HEK293 (cell line): ENCODE measurements at regions not wholly inside any gene's neighbourhood (a gene's known extent, or its start where the extent isn't known, plus 50 kb on each side); places are given as distances from the start of the nearest gene placed in this dataset.

Experiments
- OSR2 ChIP-seq: fragments of 450-650 bp; formaldehyde crosslinking; IDR thresholded peaks from 2 replicates; pipeline ENCODE4 v1.5.1; 2016; ENCODE audit warnings: missing biosample characterization, missing genetic modification characterization
- TCF7L2 ChIP-seq: IDR thresholded peaks from 2 replicates; pipeline ENCODE4 v1.6.1; 2011; ENCODE audit warnings: low read depth, mild to moderate bottlenecking, inconsistent platforms, low read length, moderate library complexity, borderline replicate concordance
- ZBTB20 ChIP-seq: fragments of 450-650 bp; formaldehyde crosslinking; IDR thresholded peaks from 2 replicates; pipeline ENCODE4 v1.5.1; 2016; ENCODE audit warnings: missing biosample characterization, missing genetic modification characterization
- ZBTB7A ChIP-seq: fragments of 450-650 bp; formaldehyde crosslinking; IDR thresholded peaks from 2 replicates; pipeline ENCODE4 v1.5.1; 2016; ENCODE audit warnings: low read depth, missing biosample characterization, missing genetic modification characterization
- ZNF10 ChIP-seq: fragments of 450-650 bp; formaldehyde crosslinking; IDR thresholded peaks from 2 replicates; pipeline ENCODE4 v1.5.1; 2017; ENCODE audit warnings: missing biosample characterization, missing genetic modification characterization
- ZNF324 ChIP-seq: fragments of 450-650 bp; formaldehyde crosslinking; IDR thresholded peaks from 2 replicates; pipeline ENCODE4 v1.5.1; 2016; ENCODE audit warnings: missing biosample characterization, missing genetic modification characterization
- ZNF529 ChIP-seq: fragments of 450-650 bp; formaldehyde crosslinking; IDR thresholded peaks from 2 replicates; pipeline ENCODE4 v1.5.1; 2017; ENCODE audit warnings: missing genetic modification characterization, missing biosample characterization; ENCODE audit not compliant: insufficient replicate concordance
- ZNF776 ChIP-seq: fragments of 450-650 bp; formaldehyde crosslinking; IDR thresholded peaks from 2 replicates; pipeline ENCODE4 v1.5.0; 2017; ENCODE audit warnings: missing biosample characterization, missing genetic modification characterization, borderline replicate concordance
- TF ChIP-seq, protein P1 (sequence below): fragments of 450-650 bp; formaldehyde crosslinking; IDR thresholded peaks from 2 replicates; pipeline ENCODE4 v1.5.1; 2016; ENCODE audit warnings: missing biosample characterization, missing genetic modification characterization
- TF ChIP-seq, protein P2 (sequence below): sonication (generic); formaldehyde crosslinking; IDR thresholded peaks from 2 replicates; pipeline ENCODE4 v1.8.1; 2022; ENCODE audit warnings: mild to moderate bottlenecking, moderate library complexity, missing genetic modification reagents
- TF ChIP-seq, protein P3 (sequence below): fragments of 450-650 bp; formaldehyde crosslinking; IDR thresholded peaks from 2 replicates; pipeline ENCODE4 v1.5.1; 2016; ENCODE audit warnings: missing biosample characterization, missing genetic modification characterization
- TF ChIP-seq, protein P4 (sequence below): fragments of 450-650 bp; formaldehyde crosslinking; IDR thresholded peaks from 2 replicates; pipeline ENCODE4 v1.5.1; 2017; ENCODE audit warnings: missing biosample characterization, missing genetic modification characterization
- TF ChIP-seq, protein P5 (sequence below): fragments of 450-650 bp; formaldehyde crosslinking; optimal IDR thresholded peaks from 2 replicates; pipeline ENCODE3; 2016; ENCODE audit warnings: missing biosample characterization, mild to moderate bottlenecking, missing genetic modification characterization
- TF ChIP-seq, protein P6 (sequence below): fragments of 450-650 bp; formaldehyde crosslinking; IDR thresholded peaks from 2 replicates; pipeline ENCODE4 v1.5.1; 2016; ENCODE audit warnings: missing biosample characterization, missing genetic modification characterization

DNA sequence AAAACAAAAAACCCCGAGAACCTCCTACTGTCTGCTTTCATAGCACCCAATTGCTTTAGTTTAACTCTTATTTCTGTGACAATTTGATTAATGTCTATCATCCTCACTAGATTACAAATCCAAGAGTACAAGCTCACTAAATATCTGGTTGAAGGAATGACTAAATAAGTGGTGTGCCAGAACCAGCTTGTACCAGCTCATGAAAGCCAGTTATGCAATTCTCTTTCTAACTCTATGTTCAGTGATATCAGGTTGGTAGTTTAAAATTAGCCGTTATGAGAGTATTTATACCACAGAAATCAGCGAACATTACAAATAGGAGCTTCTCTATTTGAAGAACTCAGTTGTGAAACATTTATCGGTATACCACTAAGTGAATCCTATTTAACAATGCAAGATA is 137.2 kb upstream of the MITF start:
- no peak for TF ChIP-seq ZNF776 (tag by site-specific recombination)
- no peak for TF ChIP-seq ZNF10
- no peak for TF ChIP-seq OSR2
- no peak for TF ChIP-seq ZNF529
- no peak for TF ChIP-seq ZBTB20 (tag by site-specific recombination)
- TF ChIP-seq, protein P1, sequence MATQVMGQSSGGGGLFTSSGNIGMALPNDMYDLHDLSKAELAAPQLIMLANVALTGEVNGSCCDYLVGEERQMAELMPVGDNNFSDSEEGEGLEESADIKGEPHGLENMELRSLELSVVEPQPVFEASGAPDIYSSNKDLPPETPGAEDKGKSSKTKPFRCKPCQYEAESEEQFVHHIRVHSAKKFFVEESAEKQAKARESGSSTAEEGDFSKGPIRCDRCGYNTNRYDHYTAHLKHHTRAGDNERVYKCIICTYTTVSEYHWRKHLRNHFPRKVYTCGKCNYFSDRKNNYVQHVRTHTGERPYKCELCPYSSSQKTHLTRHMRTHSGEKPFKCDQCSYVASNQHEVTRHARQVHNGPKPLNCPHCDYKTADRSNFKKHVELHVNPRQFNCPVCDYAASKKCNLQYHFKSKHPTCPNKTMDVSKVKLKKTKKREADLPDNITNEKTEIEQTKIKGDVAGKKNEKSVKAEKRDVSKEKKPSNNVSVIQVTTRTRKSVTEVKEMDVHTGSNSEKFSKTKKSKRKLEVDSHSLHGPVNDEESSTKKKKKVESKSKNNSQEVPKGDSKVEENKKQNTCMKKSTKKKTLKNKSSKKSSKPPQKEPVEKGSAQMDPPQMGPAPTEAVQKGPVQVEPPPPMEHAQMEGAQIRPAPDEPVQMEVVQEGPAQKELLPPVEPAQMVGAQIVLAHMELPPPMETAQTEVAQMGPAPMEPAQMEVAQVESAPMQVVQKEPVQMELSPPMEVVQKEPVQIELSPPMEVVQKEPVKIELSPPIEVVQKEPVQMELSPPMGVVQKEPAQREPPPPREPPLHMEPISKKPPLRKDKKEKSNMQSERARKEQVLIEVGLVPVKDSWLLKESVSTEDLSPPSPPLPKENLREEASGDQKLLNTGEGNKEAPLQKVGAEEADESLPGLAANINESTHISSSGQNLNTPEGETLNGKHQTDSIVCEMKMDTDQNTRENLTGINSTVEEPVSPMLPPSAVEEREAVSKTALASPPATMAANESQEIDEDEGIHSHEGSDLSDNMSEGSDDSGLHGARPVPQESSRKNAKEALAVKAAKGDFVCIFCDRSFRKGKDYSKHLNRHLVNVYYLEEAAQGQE (tag by site-specific recombination) = no peak
- TF ChIP-seq, protein P2, sequence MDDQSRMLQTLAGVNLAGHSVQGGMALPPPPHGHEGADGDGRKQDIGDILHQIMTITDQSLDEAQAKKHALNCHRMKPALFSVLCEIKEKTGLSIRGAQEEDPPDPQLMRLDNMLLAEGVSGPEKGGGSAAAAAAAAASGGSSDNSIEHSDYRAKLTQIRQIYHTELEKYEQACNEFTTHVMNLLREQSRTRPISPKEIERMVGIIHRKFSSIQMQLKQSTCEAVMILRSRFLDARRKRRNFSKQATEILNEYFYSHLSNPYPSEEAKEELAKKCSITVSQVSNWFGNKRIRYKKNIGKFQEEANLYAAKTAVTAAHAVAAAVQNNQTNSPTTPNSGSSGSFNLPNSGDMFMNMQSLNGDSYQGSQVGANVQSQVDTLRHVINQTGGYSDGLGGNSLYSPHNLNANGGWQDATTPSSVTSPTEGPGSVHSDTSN (CRISPR knock-in tag) = no peak
- TF ChIP-seq, protein P3, sequence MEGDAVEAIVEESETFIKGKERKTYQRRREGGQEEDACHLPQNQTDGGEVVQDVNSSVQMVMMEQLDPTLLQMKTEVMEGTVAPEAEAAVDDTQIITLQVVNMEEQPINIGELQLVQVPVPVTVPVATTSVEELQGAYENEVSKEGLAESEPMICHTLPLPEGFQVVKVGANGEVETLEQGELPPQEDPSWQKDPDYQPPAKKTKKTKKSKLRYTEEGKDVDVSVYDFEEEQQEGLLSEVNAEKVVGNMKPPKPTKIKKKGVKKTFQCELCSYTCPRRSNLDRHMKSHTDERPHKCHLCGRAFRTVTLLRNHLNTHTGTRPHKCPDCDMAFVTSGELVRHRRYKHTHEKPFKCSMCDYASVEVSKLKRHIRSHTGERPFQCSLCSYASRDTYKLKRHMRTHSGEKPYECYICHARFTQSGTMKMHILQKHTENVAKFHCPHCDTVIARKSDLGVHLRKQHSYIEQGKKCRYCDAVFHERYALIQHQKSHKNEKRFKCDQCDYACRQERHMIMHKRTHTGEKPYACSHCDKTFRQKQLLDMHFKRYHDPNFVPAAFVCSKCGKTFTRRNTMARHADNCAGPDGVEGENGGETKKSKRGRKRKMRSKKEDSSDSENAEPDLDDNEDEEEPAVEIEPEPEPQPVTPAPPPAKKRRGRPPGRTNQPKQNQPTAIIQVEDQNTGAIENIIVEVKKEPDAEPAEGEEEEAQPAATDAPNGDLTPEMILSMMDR (tag by site-specific recombination) = no peak
- TF ChIP-seq ZNF324 = no peak
- TF ChIP-seq TCF7L2 = no peak
- TF ChIP-seq ZBTB7A (tag by site-specific recombination) = no peak
- TF ChIP-seq, protein P4, sequence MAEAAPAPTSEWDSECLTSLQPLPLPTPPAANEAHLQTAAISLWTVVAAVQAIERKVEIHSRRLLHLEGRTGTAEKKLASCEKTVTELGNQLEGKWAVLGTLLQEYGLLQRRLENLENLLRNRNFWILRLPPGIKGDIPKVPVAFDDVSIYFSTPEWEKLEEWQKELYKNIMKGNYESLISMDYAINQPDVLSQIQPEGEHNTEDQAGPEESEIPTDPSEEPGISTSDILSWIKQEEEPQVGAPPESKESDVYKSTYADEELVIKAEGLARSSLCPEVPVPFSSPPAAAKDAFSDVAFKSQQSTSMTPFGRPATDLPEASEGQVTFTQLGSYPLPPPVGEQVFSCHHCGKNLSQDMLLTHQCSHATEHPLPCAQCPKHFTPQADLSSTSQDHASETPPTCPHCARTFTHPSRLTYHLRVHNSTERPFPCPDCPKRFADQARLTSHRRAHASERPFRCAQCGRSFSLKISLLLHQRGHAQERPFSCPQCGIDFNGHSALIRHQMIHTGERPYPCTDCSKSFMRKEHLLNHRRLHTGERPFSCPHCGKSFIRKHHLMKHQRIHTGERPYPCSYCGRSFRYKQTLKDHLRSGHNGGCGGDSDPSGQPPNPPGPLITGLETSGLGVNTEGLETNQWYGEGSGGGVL (tag by site-specific recombination) = no peak
- TF ChIP-seq, protein P5, sequence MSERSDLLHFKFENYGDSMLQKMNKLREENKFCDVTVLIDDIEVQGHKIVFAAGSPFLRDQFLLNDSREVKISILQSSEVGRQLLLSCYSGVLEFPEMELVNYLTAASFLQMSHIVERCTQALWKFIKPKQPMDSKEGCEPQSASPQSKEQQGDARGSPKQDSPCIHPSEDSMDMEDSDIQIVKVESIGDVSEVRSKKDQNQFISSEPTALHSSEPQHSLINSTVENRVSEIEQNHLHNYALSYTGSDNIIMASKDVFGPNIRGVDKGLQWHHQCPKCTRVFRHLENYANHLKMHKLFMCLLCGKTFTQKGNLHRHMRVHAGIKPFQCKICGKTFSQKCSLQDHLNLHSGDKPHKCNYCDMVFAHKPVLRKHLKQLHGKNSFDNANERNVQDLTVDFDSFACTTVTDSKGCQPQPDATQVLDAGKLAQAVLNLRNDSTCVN (tag by site-specific recombination) = no peak
- TF ChIP-seq, protein P6, sequence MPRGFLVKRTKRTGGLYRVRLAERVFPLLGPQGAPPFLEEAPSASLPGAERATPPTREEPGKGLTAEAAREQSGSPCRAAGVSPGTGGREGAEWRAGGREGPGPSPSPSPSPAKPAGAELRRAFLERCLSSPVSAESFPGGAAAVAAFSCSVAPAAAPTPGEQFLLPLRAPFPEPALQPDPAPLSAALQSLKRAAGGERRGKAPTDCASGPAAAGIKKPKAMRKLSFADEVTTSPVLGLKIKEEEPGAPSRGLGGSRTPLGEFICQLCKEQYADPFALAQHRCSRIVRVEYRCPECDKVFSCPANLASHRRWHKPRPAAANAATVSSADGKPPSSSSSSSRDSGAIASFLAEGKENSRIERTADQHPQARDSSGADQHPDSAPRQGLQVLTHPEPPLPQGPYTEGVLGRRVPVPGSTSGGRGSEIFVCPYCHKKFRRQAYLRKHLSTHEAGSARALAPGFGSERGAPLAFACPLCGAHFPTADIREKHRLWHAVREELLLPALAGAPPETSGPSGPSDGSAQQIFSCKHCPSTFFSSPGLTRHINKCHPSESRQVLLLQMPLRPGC (tag by site-specific recombination) = no peak
